Limb (tissue), 2 donors: ENCODE measurements at regions not wholly inside any gene's neighbourhood (a gene's known extent, or its start where the extent isn't known, plus 50 kb on each side); places are given as distances from the start of the nearest gene placed in this dataset.

Experiments used
- DNase-seq, 2 donors: peaks; one replicate each; pipeline ENCODE4 v3.0.0-alpha.2; 2016; ENCODE audit errors: extremely low spot score in 2 of 2

DNA sequence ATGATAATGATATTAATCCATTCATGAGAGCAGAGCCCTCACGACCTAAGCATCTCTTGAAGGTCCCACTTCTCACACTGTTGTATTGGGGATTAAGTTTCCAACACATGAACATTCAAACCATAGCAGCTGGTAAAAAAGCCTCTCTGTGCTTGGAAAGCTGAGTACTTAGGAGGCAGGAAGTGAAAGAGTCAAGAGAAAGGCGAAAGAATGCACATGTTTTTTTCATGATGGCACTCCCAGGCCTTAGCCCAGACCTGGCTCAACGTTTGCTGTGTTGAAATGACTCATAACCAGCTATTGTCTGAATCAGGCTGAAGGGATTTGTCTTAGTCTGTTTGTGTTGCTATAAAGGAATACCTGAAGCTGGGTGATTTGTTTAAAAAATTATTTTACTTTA lies 84.4 kb upstream of the RGMA start:
- no peak for DNase-seq

DNA sequence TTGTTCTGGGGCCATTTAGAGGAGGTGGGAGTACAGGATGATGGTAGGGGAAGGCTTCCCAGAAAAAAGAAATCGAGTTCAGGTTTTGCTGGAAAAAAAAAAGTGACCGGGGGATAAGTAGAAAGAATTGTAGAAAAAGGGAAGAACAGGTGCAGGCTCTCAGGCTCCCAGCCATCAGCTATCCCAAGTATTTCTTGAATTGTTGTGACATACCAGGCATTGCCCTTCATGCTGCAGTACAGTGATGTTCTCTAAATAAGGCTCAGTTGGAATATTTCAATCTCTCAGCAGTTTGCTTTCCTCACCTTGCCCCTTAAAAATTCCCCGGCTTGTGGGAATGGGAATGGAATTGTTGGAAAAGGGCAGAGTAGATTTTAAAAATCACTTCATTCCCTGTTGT lies 82.5 kb upstream of the RGMA start:
- DNase-seq: no peak

DNA sequence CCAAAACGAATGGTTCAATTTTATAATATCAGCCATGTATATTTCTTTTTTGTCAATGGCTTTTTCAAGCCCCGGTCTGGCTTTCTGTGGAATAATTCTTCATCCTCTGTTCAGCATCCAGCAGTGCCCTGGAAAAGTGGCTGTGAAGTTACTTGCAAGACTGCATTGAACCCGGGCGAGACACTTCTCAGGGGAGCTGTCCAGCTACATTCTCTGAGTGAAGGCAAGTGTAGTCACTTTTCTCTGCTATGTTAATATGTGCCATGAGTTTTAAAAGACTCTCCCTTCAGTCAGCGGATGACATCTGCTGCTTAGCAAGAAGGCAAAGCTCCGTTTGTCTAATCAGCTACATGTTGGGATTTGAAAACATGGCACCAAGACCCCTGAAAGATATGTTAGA lies 81.3 kb upstream of the RGMA start:
- DNase-seq: peak in 1 of 2 donors; percentile 30

DNA sequence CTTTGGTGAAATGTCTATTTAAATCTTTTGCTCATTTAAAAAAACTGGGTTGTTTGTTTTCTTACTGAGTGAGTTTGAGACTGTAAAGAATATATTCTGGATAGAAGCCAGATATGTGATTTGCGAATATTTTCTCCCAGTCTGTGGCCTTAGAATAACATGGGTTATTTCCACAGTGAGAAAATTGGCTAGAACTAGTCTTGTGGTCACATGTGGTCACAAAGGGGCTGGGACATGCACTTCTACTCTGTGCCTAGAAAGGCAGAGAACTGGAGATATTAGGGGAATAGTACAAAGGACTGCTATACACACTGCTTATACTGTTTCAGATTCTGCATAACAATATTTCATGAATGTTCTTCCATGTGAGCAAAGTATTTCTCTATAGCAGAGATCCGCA lies 79.9 kb upstream of the RGMA start:
- DNase-seq: peak in 1 of 2 donors; percentile 33

DNA sequence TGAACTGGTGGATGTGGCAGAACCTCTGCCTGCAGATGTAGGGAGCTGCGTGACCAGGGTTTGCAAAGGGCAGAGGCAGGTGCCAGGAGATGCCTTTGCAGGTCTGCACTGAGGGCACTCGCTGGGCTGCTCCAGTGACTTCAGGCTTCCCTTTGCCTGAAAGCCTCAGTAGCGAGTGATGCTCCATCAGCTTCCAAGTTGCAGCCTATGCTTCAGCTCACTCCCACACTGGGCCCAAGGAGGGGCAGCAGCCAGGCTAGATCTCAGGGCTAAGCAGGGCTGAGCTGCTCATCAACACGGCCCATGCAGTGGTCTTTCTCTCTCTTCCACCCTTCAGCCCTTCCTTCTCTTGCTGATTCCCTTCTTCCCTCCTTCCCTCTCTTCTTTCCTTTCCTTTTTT lies 78.3 kb upstream of the RGMA start:
- DNase-seq: no peak

DNA sequence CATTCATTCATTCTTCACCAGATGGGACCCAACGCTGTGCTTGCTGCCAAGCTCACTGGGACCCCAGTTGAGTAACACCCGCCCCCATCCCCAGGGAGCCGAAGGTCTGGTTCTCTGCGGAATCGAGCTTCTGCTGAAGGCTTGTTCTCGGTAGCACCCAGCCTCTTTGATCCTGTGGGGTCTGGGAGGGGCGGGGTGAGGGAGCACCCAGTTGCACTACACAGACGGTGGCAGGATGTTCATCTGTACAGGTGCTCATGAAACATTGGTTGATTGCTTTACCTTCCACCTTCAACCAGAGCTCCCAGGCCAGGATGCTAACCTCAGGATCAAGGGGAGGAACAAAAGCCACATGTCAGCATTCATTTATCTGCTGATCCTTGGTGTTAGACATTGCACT lies 77.7 kb upstream of the RGMA start:
- no peak for DNase-seq

DNA sequence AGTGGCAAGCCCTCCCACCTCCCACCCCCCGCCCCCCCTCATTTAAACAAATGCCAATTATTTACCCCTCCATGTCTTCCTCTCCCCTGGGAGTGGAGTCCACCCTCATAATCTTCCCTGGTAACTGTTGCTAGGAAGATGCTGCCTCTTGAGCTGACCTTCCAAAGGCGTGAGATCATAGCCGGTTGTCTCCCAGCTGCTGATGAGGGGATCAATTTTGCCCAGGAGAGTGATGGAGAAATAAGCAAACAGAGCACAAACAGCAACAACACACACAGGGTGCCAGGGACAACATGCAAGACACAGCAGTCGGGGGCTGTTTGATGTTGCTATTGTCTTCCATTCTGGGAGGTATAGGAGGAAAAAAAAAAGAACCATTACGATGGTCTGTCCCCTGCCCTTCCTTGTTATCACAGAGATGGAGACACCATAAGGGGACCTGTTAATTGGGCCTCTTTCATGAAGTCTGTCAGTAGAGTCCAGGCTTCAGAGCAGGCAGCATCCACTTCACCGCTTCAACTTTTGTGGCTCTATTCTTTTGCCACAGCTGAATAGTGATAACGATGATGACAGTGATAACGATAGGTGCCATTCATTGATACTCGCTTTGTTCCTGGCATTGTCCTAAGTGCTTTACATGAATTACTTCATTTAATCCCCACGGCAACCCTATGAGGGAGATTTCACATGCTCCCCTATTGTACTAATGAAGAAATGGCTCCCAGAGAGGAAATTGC lies 76.9 kb upstream of the RGMA start:
- DNase-seq: no peak

DNA sequence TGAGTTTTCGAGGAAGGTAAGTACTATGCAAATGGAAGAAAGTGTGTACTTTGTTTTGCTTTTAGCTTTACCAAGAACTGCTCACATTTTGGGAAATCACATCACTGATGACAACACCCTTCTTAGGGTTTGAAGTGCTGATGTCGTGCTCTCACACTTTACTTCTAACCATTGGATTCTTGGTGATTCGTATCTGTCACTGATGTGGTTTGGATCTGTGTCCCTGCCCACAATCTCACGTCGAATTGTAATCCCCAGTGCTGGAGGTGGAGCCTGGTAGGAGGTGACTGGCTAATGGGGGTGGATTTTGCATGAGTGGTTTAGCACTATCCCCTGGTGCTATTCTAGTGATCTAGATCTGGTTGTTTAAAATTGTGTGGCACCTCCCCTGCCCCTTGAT lies 75.4 kb upstream of the RGMA start:
- no peak for DNase-seq

DNA sequence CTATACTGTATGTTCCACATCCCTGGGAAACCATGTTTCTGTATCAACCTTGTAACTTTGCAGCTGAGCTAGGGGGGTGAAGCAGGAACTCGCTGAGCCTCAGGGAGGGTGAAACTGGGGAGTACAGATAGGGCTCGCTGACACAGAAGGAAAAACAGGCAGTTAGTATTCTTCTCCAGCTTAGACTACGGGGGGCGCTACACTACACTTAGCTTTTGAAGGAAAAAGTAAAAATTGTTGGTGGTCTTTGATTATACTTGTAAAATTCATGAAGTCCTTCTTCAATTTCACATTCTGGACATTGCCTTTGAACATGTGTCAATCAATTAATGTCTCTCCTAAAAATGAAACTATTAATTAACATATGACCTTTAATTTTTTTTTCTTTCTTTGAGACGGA lies 73.5 kb upstream of the RGMA start:
- no peak for DNase-seq

DNA sequence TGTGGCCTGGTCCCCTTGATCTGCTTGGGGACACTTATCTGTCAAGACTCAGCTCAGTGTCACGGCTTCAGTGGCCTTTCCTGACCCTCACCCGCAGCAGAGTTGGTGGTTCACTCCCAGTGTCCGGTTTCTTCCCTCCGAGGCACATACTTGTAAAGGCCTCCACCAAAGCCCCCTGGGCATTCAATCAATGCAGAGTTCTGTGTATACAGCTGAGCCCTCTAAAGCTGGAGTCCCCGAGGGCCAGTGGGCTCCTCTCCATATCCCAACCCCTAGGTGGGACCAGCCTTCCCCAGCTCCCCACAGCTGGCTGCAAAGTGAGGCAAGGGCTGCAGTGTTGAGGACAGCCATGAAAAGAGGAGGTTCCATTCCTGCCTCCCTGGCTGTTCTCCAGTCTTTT lies 70.9 kb upstream of the RGMA start:
- no peak for DNase-seq

DNA sequence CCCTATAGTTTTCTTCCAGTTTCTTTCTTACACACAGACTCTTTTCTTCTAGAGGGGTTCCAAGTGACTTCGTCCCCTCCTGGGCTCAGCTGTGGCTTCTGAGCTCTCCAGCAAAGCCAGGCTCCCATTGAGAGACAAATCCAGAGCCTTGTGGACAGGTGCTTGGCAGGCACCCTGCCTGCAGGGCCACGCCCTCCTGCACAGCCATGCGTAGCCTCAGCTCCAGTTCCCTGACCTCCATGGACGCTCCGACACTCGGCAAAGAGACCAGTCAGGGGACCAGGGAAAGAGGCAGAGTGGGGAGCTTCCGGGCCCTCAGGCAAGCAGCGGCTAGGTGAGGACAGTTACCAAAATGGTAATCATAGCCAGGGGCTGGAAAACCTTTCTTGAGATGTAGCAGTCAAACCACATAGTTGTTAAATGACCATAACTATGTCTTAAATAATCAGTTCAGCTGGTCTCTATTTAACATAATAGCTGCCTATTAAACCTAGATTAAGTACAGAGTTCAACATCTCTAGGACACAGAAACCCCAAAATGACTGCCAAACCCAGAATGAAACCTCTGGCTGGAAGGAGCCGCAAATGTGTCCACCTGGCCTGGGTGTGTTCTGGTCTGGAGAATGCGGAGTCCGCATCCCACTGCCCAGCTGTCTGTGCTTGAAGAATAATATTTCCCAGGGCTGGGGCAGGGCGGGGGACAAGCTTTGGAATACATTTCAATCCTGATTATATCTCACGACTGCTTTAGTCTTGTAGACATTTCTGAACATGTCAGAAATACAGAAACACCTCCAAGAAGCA lies 69.3 kb upstream of the RGMA start:
- peak in 1 of 2 donors; percentile 31 for DNase-seq

DNA sequence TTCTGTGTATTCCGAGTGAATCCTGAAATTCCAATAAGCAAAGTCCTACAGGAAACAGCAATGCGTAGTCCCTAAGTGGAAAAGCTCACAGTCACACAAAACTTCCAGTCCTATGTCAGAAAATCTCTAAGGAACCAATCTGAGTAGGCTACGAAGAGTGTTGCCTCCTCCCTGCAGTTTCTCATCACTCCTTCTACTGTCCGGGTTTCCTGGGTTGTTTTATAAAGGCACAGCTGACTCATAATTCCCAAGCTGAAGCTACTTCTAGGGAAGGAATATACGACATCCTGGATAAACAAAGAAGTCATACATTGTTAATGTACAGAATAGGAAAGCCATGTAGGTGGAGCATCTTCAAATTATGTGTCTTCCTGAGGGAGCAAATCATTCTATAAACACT lies 65.7 kb upstream of the RGMA start:
- no peak for DNase-seq

DNA sequence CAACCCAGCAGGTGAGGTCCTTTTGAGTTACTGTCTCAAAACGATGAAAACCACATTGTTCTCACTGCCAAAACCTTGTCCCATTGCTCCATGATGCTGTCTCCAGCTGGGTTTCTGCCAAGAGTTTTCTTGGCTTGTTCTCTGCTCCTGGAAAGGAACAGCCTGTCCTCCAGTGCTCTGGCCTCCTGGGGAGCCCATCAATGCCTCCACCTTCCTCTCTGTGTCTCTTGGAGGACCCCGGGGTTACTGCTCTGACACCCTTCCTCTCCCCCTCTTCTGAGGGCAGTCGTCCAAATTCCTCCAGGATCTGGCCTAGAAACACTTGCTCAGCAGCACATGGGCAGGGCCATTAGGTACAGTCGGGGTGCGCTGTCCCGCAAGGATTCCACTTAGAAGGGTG lies 63.9 kb upstream of the RGMA start:
- peak in 1 of 2 donors; percentile 74 for DNase-seq

DNA sequence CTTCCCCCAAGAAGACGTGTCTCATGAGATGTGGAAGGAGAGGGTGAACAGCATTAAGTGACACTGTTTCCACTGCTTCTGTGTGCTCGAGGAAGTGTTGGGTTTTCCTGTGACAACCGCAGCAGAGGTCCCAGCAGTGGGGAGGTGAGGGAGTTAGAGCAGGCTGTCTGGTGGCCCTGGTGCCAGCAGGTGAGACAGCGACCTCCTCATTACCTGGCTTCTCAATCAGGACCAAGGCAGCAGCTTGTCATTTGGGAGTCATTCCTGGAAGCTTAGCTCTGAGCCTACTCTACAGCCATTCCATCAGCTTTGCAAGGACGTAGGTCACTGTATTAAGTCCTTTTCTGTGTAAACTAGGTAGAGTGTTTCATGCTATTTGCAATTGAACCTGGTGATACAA lies 63.3 kb upstream of the RGMA start:
- DNase-seq: no peak

DNA sequence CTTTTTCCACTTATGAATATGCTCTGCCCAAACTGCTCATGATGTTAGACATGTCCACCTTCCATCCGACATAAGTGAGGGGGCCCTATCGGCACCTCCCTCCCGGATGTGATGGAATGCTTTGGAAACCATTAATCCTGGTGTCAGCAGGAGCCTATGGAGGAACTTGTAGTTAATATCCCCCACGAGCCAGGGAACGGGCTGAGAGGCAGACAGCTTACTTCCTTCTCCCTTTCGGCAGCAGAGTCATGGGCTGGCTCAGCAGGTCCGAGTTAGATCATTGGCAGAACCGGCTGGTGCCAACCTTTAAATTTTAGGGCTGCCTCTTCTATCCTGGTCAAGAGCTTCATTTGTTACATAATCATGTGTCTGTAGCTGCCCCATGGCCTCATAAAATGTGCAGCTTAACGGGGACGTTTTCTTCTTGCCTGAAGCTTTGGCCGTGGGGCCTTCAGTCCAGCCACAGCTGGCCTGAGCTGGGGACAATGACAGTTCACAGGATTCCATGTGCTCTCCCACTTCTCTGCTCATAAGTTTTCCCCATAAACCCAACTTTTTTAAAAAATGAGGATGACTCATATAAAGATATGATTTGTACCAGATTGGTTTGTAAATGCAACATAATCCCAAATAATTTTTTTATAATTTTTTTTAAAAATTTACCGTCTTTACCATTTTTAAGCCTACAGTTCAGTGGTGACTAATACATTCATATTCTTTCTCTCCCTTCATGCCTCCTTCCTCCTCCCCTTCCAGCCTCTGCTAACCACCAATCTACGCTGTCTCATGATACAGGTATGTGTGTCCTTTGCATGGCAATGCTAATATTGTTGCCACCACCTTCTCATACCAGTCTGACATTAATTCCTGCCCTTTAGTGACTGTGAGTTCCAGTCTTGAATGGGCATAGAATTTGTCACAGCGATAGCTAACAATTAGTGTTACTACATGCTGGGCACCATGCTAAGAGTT lies 62.2 kb upstream of the RGMA start:
- no peak for DNase-seq

DNA sequence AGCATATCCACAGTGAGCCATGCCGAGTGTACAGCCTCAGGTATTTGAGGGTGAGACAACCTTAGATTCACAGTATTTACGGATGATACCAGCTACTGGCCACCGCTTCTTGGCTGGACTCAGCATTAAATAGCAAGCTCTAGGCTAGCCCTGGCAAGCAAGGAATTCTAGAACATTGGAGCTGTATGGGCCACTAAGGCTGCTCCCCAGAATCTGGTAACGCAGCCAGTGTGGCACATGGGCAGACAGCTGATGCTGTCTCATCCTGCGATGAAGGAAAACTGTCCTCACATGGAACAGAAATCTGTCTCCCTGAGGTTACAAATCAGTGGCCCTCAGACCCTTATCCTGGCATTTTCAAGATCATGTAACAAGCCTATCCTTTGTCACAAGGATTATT lies 57.6 kb upstream of the RGMA start:
- DNase-seq: no peak

DNA sequence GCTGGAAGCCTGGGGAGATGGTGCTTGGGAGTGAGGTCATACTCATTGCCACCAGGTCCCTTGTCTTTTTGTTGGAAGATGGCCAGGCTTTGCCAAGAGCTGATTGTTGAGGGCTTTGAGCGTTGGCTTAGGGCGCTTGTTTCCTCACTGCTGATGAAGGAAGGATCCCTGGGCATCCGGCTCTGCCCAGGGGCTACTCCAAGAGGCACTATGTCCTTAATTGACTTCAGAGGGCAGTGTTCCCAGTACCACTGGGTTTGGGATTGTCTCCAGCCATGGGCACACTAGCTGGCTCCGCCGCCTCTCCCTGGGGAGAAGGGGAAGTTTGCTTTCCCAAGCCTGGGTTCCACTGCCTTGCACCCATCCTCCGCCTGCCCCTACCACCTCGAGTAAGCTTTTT lies 57.2 kb upstream of the RGMA start:
- no peak for DNase-seq

DNA sequence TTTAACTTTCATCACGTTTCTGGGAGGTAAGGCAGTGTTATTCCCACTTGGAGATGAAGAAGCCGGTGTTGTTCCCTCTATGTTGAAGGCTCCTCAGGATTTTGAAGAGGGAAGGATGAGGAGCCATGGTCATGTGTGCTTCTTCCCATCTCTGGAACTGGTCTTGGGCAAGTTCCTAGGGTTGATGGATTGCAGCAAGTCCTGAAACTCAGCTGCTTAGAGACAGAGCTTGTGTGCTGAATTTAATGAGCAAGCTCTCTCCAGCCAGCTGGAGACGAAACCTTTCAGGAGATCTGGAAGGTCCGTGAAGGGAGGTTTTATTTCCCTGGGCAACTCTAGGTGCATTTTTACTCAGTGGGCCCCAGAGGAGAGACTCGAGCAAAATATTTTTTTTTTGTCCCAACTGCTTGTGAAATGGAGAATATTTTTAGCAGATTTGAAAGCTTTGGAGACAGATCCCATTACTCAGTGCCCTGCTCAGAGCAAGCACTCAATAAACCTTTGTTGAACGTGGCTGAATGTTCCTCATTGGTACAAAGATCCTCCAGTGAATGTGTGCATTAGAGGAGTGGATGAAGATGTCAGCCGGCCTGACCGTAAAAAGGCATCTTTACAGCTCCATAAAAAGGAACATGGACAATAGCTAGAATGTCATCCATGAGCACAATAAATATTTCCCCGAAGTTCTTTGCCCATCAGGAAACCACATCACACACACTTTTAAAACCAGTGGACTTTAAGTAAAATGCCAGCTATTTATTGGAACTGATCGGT lies 55.6 kb upstream of the RGMA start:
- no peak for DNase-seq

DNA sequence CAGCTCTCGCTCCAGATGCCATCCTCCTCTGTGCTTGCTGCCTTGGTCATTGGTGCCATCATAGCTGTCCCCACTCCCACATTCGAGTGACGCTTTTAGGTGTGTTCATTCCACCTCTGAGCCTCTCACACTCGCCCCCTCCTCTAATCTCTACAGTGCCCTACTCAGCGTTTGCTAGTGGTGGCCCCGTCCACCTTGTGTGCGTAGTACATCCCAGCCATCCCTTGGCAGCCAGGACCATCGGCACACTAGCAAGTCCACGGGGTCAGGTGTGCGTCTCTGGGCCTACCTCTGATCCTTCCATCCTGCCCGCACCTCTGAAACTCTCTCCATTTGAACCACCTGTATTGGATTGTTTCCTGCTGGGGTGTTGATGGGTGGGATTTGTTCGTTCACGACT lies 54.2 kb upstream of the RGMA start:
- DNase-seq: no peak

DNA sequence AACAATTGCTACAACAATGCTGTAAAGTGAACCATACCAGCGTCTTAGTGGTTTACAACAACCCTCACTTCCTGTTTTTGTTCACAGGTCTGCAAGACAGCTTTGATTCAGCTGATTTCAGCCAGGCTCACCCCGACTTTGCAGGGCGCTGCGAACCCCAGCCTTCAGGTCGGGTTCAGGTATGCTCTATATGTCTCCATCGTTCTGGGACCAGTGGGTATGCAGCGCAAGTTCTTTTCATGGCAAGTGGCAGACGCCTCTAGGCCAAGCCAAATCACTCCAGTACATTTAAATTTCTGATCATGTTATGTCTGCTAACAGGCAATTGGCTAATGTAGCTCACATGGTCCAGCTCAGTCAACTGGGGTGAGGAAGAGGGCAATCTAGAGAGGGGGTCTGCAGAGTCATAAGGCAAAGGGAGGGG lies 52.4 kb upstream of the RGMA start:
- DNase-seq: no peak

DNA sequence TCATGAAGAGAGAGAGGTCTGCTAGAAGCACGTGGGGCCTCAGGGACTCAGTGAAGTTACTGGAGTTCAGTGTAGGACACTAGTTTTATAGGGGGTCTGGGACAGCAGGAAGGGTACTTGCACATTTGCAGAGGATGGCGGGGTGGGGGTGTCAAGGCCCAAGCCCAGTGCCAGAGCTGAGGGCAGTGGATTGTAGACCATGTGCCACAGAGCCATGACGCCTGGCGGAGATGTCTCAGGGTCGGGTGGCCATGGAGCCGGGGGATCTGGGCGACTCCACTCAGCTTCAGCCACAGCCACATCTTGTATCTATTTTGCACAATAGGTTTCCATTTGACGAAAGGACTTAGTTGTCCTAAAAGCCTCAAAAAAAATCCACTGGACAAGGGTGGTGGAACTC lies 50.4 kb upstream of the RGMA start:
- no peak for DNase-seq
